ENCODE measurements at regions not wholly inside any gene's neighbourhood (a gene's known extent, or its start where the extent isn't known, plus 50 kb on each side); places are given as distances from the start of the nearest gene placed in this dataset.

DNA sequence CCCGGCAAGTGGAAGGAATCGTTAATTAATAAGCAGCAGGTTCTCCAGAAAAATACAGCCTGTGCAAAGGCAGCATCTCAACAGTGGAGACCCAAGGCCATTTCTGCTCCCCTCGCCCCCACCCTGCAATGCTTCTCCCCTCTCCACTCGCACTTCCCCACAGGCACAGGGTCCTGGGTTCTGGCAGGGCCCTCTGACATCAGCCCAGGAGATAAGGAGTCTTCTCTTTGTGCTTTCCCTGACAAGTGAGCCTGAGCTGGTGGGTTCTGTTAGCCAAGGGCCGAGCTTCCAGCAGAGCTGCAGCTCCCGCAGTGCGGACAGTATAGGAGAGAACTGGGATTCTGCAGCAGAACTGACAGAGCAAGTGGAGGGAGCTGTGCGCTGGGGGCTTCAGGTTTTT, 257.5 kb downstream of the NSG2 start:
- CTCF ChIA-PET = no interaction called here
- Mint-ChIP-seq H3K36me3 (ENCODE audit: low read depth) (no peaks in the 10 kb centered on the region), H3K4me3 (no peak overlapping the region), H3K27me3 (ENCODE audit: low read depth) (peaks cover 18% of the 10 kb centered on the region), H3K27ac (no peak overlapping the region), H3K4me1 (ENCODE audit: low read depth) (no peaks in the 10 kb centered on the region), H3K9me3 (peaks cover 1% of the 10 kb centered on the region)
- intact Hi-C loops (cut with micrococcal nuclease) = no loop called here
- no peak for DNase-seq

DNA sequence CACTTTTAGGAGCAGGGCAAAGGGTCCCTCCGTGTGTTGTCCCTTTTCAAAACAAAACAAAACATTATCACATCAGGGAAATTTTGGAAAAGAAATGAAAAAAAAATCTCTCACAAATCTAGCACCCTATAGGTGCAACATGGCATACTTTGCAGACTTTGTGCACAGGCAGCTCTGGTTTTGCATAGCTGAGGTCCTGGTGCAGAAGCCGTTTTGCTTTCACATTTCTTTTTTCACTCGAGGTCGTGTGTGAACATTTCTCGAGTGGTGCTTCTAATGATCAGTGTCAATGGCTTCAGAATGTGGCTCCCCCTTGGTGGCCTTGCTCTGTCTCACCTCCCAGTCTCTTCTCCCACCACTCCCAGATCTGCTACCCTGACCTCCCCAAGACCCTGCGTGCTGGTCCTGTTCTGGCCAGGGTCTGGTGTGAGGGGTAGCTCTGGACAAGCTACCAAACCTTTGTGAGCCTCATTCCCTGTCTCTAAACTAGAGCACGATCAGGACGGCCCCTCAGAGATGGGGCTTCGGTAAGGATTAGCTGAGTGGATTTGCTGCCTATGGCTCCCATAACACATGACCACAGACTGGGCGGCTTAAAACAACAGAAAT, 258.0 kb downstream of the NSG2 start:
- Mint-ChIP-seq H3K4me3 (no peak overlapping the region), H3K4me1 (ENCODE audit: low read depth) (no peaks in the 10 kb centered on the region), H3K27me3 (ENCODE audit: low read depth) (peaks cover 18% of the 10 kb centered on the region), H3K27ac (no peak overlapping the region), H3K36me3 (ENCODE audit: low read depth) (no peaks in the 10 kb centered on the region), H3K9me3 (peaks cover 1% of the 10 kb centered on the region)
- intact Hi-C loops (cut with micrococcal nuclease) = no loop called here
- CTCF ChIA-PET = no interaction called here
- no peak for DNase-seq

DNA sequence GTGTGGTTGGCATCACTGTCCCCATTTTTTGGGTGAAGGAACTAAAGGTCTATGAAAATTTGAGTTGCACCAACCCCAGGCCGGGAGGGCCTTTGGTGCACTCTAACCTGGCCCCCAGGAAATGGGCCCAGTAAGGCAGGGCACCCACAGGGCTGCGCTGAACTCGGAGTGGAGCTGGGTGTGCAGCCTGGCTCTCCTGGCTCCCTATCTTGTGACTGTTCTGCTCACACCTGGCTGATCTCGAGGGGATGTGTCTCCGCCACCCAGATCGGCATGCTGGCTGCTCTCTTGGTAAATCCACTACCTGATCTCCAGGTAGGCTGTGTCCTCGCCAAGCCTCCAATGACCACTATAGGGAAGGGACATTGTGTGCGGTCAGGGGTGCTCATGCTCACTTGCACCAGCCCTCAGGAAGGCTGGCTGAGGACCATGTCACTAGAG, 259.8 kb downstream of the NSG2 start:
- DNase-seq = no peak
- H3K4me3 Mint-ChIP-seq = no peak overlapping the region
- peaks cover 18% of the 10 kb centered on the region for H3K27me3 Mint-ChIP-seq (ENCODE audit: low read depth)
- H3K36me3 Mint-ChIP-seq (ENCODE audit: low read depth) = no peaks in the 10 kb centered on the region
- CTCF ChIA-PET = no interaction called here
- intact Hi-C loops (cut with micrococcal nuclease) = no loop called here
- no peak overlapping the region for H3K27ac Mint-ChIP-seq
- H3K9me3 Mint-ChIP-seq = no peaks in the 10 kb centered on the region
- no peaks in the 10 kb centered on the region for H3K4me1 Mint-ChIP-seq (ENCODE audit: low read depth)

DNA sequence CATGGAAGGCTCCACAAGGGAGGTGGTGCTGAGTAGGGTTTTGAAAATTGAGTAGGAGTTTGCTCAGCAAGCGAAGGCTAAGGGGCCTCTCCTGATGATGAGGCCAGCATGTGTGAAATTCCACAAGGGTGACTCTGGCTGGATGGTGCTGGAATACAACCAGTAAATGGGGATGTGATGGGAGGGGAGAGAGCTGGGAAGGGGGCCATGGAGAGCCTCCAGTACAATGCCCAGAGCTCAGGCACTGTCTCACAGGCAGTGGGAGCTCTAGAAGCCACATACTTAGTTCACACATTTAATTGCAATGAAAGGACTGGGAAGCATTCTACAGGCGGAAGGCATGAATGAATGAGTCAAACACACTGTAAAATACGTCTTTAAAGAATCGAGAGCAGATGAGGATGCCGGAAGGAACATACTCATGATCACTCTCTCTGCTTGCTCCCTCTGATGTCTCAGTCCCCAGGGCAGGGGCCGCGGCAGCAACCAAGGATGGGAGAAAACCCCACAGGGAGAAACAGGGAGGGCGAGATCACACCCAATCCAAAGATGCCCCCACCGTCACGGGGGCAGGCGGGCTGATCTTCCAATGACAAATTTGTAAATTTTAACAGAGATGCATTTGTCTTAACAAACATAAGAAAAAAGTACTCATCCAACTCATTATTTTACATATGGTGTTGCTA, 261.0 kb downstream of the NSG2 start:
- Mint-ChIP-seq H3K4me1 (ENCODE audit: low read depth) (peaks cover 3% of the 10 kb centered on the region), H3K27me3 (ENCODE audit: low read depth) (peaks cover 22% of the 10 kb centered on the region), H3K9me3 (no peaks in the 10 kb centered on the region), H3K36me3 (ENCODE audit: low read depth) (no peaks in the 10 kb centered on the region), H3K27ac (no peak overlapping the region), H3K4me3 (no peak overlapping the region)
- no peak for DNase-seq
- CTCF ChIA-PET = no interaction called here
- intact Hi-C loops (cut with micrococcal nuclease) = no loop called here

DNA sequence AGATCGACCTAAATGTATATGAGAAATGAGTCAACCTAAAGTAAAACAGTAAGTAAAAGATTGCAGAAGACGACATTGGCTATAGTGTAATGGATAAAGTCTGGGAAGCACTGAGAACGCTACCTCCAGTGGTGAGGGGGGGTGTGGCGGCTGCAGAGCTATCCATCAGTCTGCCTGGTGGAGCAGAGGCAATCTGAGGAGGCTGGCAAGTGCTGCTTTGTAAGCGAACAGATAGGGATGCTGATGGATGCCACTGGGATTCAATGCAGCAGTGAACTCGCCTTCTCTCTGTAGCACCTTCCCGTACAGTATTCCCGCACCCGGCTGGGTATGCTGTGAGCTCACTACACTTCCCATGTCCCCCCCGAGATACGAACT, 261.5 kb downstream of the NSG2 start:
- intact Hi-C loops (cut with micrococcal nuclease) = no loop called here
- no peaks in the 10 kb centered on the region for H3K36me3 Mint-ChIP-seq (ENCODE audit: low read depth)
- DNase-seq = no peak
- CTCF ChIA-PET = no interaction called here
- peaks cover 3% of the 10 kb centered on the region for H3K4me1 Mint-ChIP-seq (ENCODE audit: low read depth)
- no peaks in the 10 kb centered on the region for H3K9me3 Mint-ChIP-seq
- H3K27ac Mint-ChIP-seq = no peak overlapping the region
- H3K4me3 Mint-ChIP-seq = no peak overlapping the region
- peaks cover 22% of the 10 kb centered on the region for H3K27me3 Mint-ChIP-seq (ENCODE audit: low read depth)

DNA sequence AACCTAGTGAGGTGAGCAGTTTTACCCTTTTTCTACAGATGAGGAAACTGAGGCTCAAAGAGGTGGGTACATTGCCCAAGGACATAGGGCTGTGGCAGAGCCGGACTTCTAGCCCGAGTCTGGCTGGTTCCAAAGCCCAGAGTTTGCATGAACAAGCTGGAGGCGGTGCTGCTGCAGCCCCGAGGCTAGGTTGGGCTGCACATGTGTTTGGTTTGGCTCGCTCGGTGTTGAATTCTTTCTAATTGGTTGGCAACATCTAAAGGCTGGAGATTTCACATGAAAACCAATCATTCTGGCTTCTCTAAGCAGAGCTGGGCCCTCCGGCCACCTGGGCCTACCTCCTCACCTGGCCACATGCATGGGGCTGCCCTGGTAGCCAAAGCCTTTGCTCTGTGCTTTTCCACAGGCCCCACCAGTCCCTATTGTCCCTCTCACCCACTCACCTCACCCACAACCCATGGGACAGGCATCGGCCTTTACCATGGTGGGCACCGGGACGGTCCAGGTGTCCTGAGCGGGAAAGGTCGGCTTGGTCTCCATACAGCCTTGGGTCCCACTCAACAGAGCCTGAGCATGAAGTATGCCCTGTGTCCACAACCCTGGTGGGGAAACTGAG, 262.3 kb downstream of the NSG2 start:
- H3K4me3 Mint-ChIP-seq = no peak overlapping the region
- H3K36me3 Mint-ChIP-seq (ENCODE audit: low read depth) = no peaks in the 10 kb centered on the region
- no peaks in the 10 kb centered on the region for H3K9me3 Mint-ChIP-seq
- H3K27me3 Mint-ChIP-seq (ENCODE audit: low read depth) = peaks cover 25% of the 10 kb centered on the region
- intact Hi-C loops (cut with micrococcal nuclease) = no loop called here
- no peak for DNase-seq
- no peak overlapping the region for H3K27ac Mint-ChIP-seq
- H3K4me1 Mint-ChIP-seq (ENCODE audit: low read depth) = peaks cover 5% of the 10 kb centered on the region
- CTCF ChIA-PET = no interaction called here

DNA sequence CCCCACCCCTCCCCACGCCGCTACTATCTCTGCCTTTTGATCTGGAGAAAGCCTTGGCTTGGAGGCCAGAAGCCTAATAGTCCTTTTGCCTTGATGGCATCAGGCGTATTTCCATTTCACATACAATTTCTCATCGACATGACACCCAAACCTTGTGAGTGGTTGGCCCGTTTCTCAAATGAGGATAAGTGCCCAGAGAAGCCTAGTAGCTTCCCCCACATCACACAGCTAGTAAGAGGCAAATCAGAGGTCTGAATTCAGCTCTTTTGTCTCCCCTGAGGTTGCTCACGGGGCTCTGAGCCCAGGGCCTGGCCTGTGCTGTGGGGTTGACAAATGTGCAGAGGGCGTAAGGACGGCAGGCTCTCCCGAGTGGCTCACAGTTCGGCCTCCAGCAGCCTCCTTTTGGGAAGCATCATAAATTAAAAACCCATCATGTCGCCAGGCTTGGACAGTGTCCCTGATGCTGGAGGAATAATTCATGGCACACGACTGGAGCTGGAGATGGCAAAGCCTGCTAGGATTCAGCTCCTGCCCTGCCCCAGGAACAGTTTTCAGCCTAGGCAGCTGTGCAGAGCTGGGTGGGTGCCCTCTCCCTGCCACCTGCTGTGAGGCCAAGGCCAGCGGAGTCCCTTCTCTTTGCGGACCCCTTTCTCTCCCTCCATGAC, 263.8 kb downstream of the NSG2 start:
- Mint-ChIP-seq H3K27ac (no peak overlapping the region), H3K4me1 (ENCODE audit: low read depth) (peaks cover 6% of the 10 kb centered on the region)
- intact Hi-C loops (cut with micrococcal nuclease) = no loop called here

DNA sequence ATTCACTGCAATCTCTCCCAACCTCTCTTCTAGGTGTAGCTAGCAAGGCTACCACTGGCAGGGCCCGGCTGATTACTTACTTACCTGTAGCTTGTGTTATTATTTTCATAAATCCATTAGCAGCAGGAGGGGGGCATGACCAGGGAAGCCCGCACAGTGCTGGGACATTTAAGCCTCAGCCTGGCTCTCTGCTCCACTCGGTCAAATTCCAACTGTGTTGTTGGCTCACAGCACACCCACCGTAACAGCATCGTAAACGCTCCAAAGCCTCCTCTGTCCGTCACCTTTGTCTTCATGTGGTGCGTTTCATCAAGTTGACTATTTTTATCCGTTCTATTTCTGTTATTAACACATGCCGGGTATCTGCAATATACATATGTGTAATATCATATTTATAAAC, 264.7 kb downstream of the NSG2 start:
- Mint-ChIP-seq H3K9me3 (no peaks in the 10 kb centered on the region), H3K27ac (no peak overlapping the region), H3K4me1 (ENCODE audit: low read depth) (peaks cover 6% of the 10 kb centered on the region), H3K36me3 (ENCODE audit: low read depth) (no peaks in the 10 kb centered on the region), H3K4me3 (no peak overlapping the region), H3K27me3 (ENCODE audit: low read depth) (peaks cover 37% of the 10 kb centered on the region)
- DNase-seq = no peak
- CTCF ChIA-PET = interaction anchor here (0.9 kb wide), 1 partner anchor 18 kb away, joined by 6 read pairs; no protein-coding TSS in a partner anchor
- intact Hi-C loops (cut with micrococcal nuclease) = loop anchor here (5.0 kb wide), 1 partner anchor 288 kb away; no protein-coding TSS in a partner anchor

More for the DNA sequence above, 263.8 kb downstream of the NSG2 start:
- Mint-ChIP-seq H3K9me3 (no peaks in the 10 kb centered on the region), H3K4me3 (no peak overlapping the region), H3K36me3 (ENCODE audit: low read depth) (no peaks in the 10 kb centered on the region), H3K27me3 (ENCODE audit: low read depth) (peaks cover 30% of the 10 kb centered on the region)
- CTCF ChIA-PET = interaction anchor here (1.1 kb wide), 1 partner anchor 11 kb away, joined by 3 read pairs; no protein-coding TSS in a partner anchor
- no peak for DNase-seq

DNA sequence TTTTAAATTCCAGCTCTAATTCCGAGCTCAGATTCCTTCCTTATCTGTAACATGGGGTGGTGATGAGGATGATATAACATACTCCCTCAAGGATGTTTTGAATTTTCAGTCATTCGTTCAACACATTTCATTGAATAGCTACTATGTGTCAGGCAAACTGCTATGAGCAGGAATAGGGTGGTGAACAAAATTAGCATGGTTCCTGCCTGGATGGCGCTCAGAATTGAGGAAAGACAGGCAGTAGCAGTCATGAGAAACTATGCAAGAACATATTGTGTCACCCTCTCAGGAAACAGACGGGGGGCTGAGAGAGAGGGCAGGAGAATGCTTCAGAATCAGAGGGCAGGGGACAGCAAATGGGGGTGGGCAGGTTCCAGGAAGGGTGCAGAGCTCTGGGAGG, 265.2 kb downstream of the NSG2 start:
- Mint-ChIP-seq H3K9me3 (no peaks in the 10 kb centered on the region), H3K4me3 (peak overlapping the region; percentile 27), H3K4me1 (ENCODE audit: low read depth) (peaks cover 6% of the 10 kb centered on the region), H3K27ac (no peak overlapping the region), H3K36me3 (ENCODE audit: low read depth) (no peaks in the 10 kb centered on the region), H3K27me3 (ENCODE audit: low read depth) (peaks cover 41% of the 10 kb centered on the region)
- CTCF ChIA-PET = interaction anchor here (0.9 to 1.3 kb wide), 4 partner anchors 11 to 285 kb away, joined by 3 to 6 read pairs (median 4); partner anchors contain the start of gene NSG2
- intact Hi-C loops (cut with micrococcal nuclease) = loop anchor here (5.0 kb wide), 1 partner anchor 288 kb away; no protein-coding TSS in a partner anchor
- DNase-seq = no peak

DNA sequence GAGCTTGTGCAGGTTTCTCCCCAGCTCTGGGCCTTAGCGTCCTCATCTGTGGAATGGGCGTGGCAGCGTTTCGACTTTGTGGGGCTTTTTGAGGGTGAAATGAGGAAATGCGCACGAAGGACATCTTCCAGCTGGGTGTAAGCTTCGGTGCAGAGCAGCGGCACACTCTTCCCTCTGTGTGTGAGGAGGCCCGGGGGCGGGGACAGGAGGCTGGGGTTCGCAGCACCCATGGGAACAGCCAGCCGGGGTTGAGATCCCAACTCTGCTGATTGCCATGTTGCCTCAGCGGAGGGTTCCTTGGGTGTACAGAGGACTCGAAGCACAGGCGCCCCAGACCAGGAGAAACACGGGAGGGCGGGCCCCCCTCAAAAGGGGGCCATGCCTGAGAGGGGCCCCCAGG, 265.6 kb downstream of the NSG2 start:
- CTCF ChIA-PET = interaction anchor here (0.9 to 1.3 kb wide), 6 partner anchors 10 to 286 kb away, joined by 3 to 6 read pairs (median 4); partner anchors contain the start of gene NSG2
- peaks cover 6% of the 10 kb centered on the region for H3K4me1 Mint-ChIP-seq (ENCODE audit: low read depth)
- no peak overlapping the region for H3K27ac Mint-ChIP-seq
- peaks cover 41% of the 10 kb centered on the region for H3K27me3 Mint-ChIP-seq (ENCODE audit: low read depth)
- intact Hi-C loops (cut with micrococcal nuclease) = loop anchor here (5.0 kb wide), 1 partner anchor 289 kb away; no protein-coding TSS in a partner anchor
- no peaks in the 10 kb centered on the region for H3K36me3 Mint-ChIP-seq (ENCODE audit: low read depth)
- no peaks in the 10 kb centered on the region for H3K9me3 Mint-ChIP-seq
- DNase-seq = no peak
- H3K4me3 Mint-ChIP-seq = no peak overlapping the region

DNA sequence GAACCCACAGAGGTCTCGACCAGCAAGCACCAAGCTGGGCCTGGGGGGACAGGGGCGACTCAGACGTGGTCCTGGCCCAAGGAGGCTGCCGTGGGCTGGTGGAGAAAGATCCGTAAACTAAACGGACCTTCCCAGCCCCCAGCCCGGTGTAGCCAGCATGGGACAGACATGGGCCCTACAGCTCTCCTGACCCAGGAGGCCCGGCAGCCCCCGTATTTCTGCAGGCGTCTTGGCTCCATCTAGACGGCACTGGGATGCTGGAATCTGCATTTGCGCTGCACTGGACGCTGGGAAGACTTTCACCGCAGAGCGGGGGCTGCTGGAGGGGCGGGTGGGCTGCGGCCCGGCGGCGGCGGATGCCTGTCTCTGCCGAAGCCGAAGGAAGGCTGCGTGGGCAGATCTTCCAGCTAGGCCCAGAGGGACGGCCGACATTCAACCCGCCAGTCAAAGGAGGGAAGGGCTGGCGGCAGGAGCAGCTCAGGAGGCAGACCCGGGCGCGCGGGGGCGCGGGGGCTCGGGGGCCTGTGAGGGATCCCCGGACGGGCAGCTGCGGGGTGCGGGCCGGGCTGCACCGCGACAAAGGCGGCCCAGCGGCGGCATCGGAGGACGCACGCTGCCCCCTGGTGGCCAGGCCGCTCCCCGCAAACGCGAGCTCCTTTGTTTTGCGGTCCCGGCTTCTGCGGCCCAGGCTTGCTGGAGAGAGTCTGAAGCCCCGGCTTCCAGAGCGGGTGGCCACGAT, 266.2 kb downstream of the NSG2 start:
- Mint-ChIP-seq H3K9me3 (no peaks in the 10 kb centered on the region), H3K4me3 (no peak overlapping the region), H3K4me1 (ENCODE audit: low read depth) (peaks cover 6% of the 10 kb centered on the region), H3K27ac (no peak overlapping the region), H3K27me3 (ENCODE audit: low read depth) (peaks cover 39% of the 10 kb centered on the region), H3K36me3 (ENCODE audit: low read depth) (no peaks in the 10 kb centered on the region)
- peak; percentile 71 for DNase-seq
- CTCF ChIA-PET = interaction anchor here (1.0 to 1.3 kb wide), 8 partner anchors 10 to 696 kb away, joined by 3 to 8 read pairs (median 4); partner anchors contain the start of gene NSG2
- intact Hi-C loops (cut with micrococcal nuclease) = loop anchor here (1.0 to 5.0 kb wide), 4 partner anchors 267 to 692 kb away; partner anchors contain the start of gene NSG2
